HFFc6 (cell line): ENCODE measurements at regions not wholly inside any gene's neighbourhood (a gene's known extent, or its start where the extent isn't known, plus 50 kb on each side); places are given as distances from the start of the nearest gene placed in this dataset.

Source experiments
- DNase-seq: peaks from one replicate; pipeline ENCODE4 v3.0.0-alpha.2; 2018
- H3K27ac Mint-ChIP-seq: 2 replicates; pipeline ENCODE4 v1.8.0; 2020; ENCODE audit warnings: mild to moderate bottlenecking, mixed read lengths
- H3K27me3 Mint-ChIP-seq: 2 replicates; pipeline ENCODE4 v1.8.0; 2021; ENCODE audit warnings: mild to moderate bottlenecking, moderate library complexity, mixed read lengths; ENCODE audit not compliant: insufficient read depth
- H3K36me3 Mint-ChIP-seq: 2 replicates; pipeline ENCODE4 v1.8.0; 2021; ENCODE audit warnings: low read depth, mixed read lengths
- H3K4me1 Mint-ChIP-seq: 2 replicates; pipeline ENCODE4 v1.8.0; 2020; ENCODE audit warnings: low read depth, mixed read lengths
- H3K4me3 Mint-ChIP-seq: 2 replicates; pipeline ENCODE4 v1.8.0; 2020; ENCODE audit warnings: mild to moderate bottlenecking, moderate library complexity, mixed read lengths
- H3K9me3 Mint-ChIP-seq: 2 replicates; pipeline ENCODE4 v1.8.0; 2020; ENCODE audit warnings: mild to moderate bottlenecking, mixed read lengths
- TF ChIP-seq, protein P1 (sequence below): fragments of 200-600 bp; sonication (generic); IDR thresholded peaks from 2 replicates; pipeline ENCODE4 v1.5.0; 2021; ENCODE audit warnings: antibody characterized with exemption, mild to moderate bottlenecking

DNA sequence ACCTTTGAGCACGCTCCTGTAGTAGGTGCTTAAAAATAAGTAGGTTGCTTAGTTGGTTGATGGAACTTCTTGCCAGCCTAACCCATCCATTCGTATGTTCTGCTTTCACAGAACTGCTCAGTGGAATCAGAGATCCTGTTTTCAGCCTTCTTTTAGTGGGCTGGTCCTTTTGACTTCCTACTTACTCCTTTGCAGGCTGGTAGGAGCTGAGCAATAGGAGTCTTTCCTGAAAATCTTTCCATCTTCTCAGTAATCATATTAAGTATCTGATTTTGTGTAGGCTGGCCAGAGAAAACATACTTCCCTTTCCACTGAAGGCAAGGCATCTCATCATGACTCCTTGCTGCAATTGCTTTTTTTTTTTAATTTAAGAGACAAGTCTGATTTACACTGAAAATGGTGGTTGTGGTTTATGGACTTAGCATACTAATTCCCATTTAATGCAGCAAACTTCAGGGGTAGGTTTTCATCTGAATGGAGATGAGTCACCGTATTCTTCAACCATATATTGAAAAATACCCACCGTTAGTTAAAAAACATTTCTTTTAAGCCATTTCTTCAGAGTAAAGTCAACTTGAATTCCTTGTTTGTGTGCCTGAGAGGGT, 208.0 kb downstream of the ZNF365 start:
- no peaks in the 10 kb centered on the region; the same call in 1 of the 2 replicates for H3K27me3 Mint-ChIP-seq
- peaks cover 88% of the 10 kb centered on the region for H3K4me1 Mint-ChIP-seq
- peak overlapping the region; percentile 94 for H3K27ac Mint-ChIP-seq
- H3K36me3 Mint-ChIP-seq = no peaks in the 10 kb centered on the region
- TF ChIP-seq, protein P1, sequence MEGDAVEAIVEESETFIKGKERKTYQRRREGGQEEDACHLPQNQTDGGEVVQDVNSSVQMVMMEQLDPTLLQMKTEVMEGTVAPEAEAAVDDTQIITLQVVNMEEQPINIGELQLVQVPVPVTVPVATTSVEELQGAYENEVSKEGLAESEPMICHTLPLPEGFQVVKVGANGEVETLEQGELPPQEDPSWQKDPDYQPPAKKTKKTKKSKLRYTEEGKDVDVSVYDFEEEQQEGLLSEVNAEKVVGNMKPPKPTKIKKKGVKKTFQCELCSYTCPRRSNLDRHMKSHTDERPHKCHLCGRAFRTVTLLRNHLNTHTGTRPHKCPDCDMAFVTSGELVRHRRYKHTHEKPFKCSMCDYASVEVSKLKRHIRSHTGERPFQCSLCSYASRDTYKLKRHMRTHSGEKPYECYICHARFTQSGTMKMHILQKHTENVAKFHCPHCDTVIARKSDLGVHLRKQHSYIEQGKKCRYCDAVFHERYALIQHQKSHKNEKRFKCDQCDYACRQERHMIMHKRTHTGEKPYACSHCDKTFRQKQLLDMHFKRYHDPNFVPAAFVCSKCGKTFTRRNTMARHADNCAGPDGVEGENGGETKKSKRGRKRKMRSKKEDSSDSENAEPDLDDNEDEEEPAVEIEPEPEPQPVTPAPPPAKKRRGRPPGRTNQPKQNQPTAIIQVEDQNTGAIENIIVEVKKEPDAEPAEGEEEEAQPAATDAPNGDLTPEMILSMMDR = no peak
- H3K9me3 Mint-ChIP-seq = no peaks in the 10 kb centered on the region
- DNase-seq = peak; percentile 73
- H3K4me3 Mint-ChIP-seq = peak overlapping the region; percentile 64

GRCh38 chr10:62582804-62583208, 208.6 kb downstream of the ZNF365 start:
- H3K36me3 Mint-ChIP-seq = peaks cover 3% of the 10 kb centered on the region; the same call in 1 of the 2 replicates
- DNase-seq = peak; percentile 96
- H3K27ac Mint-ChIP-seq = peak overlapping the region; percentile 94
- H3K4me1 Mint-ChIP-seq = peaks cover 82% of the 10 kb centered on the region
- H3K27me3 Mint-ChIP-seq = no peaks in the 10 kb centered on the region; the same call in 1 of the 2 replicates
- TF ChIP-seq, protein P1 = no peak
- peak overlapping the region; percentile 64 for H3K4me3 Mint-ChIP-seq
- peaks cover 2% of the 10 kb centered on the region; the same call in 1 of the 2 replicates for H3K9me3 Mint-ChIP-seq

DNA sequence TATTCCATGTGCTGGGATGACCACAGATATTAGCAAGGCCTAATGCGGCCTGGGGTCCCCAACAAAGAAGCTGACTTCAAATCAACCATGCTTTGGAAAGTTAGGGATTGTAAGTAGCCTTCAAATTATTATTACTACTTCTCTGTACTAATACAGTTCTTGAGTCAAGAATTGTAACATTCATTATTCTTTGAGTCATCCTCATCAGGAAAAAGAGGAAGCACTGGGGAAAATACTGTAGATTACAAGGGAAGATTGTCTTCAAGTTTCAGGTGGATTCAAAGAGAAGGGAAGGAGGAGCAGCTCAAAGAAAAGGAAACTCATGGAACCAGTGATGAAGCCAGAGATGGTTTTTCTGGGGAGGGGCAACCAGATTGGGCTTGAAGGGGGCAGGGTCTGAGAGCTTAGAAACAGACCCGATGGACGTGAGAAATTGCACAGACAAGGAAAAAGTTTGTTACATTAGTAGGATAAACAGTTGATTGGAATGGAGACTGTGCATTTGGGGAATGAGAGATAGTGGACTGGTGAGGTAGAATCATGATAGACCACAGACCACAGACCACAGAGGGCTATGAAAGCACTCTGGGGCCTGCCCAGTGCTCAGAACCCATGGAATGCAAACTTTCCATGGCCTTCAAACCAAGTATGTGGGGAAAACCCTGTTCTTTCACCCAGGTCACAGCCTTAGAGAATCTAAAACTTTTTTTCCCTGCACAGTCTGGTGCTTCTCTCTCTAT, 209.9 kb downstream of the ZNF365 start:
- peaks cover 70% of the 10 kb centered on the region for H3K4me1 Mint-ChIP-seq
- TF ChIP-seq, protein P1 = no peak
- H3K27ac Mint-ChIP-seq = peak overlapping the region; percentile 94
- DNase-seq = peak; percentile 91
- peaks cover 8% of the 10 kb centered on the region; the same call in 1 of the 2 replicates for H3K36me3 Mint-ChIP-seq
- no peaks in the 10 kb centered on the region; the same call in 1 of the 2 replicates for H3K27me3 Mint-ChIP-seq
- peak overlapping the region; percentile 64 for H3K4me3 Mint-ChIP-seq
- peaks cover 8% of the 10 kb centered on the region; the same call in 1 of the 2 replicates for H3K9me3 Mint-ChIP-seq

DNA sequence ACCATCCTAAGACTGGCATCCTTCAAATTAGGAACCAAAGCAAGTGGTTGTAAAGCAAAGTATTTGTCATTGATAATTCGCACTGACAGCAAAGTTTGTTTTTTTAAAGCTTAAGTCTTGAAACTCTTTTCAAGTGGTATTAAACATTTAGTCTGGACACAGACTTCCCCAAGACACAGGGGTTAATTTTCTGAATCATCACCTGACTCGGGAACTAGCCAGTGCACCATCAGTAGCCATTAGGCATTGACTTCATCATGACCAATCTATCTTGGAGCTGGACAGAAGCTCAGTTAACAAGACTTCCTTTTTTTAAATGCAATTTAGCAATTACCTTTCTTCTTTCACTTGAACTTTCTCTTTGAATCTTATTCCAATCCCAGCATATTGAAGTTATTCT, 210.6 kb downstream of the ZNF365 start:
- TF ChIP-seq, protein P1 = no peak
- Mint-ChIP-seq H3K27ac (peak overlapping the region; percentile 94), H3K9me3 (peaks cover 8% of the 10 kb centered on the region; the same call in 1 of the 2 replicates), H3K4me3 (peak overlapping the region; percentile 50), H3K4me1 (peaks cover 75% of the 10 kb centered on the region), H3K36me3 (peaks cover 8% of the 10 kb centered on the region; the same call in 1 of the 2 replicates), H3K27me3 (no peaks in the 10 kb centered on the region; the same call in 1 of the 2 replicates)
- peak; percentile 58 for DNase-seq

DNA sequence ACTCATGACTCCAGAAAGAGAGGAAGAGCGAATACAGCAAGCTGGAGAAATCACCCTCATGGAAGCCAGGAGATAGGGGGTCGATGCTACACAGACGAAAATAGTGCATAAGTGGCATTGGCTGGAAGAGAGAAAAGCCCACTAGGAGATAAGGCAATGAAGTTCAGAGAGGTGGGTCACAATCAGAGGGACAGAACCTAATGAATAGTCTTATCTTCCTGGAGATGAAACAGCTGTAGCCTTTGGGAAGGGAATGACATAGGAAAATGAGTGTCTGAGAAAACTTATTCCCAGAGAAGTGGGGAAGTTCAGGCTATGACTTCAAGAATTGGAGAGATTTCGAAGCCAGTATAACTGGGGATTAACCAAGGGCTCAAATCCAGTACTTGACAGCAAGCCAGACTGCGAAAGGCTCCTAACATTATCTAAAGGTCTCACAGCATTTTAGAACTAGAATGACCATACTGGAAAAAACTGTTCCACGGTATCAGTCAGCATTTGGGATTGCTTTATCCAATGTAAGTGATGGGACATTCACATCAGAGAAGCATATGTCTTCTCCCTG, 211.1 kb downstream of the ZNF365 start:
- Mint-ChIP-seq H3K27ac (peak overlapping the region; percentile 94), H3K27me3 (no peaks in the 10 kb centered on the region; the same call in 1 of the 2 replicates), H3K4me1 (peaks cover 76% of the 10 kb centered on the region), H3K9me3 (peaks cover 8% of the 10 kb centered on the region; the same call in 1 of the 2 replicates), H3K4me3 (peak overlapping the region; percentile 50), H3K36me3 (peaks cover 8% of the 10 kb centered on the region; the same call in 1 of the 2 replicates)
- no peak for DNase-seq
- TF ChIP-seq, protein P1 = no peak
